CD4-positive, alpha-beta T cell (primary cell): ENCODE measurements at regions not wholly inside any gene's neighbourhood (a gene's known extent, or its start where the extent isn't known, plus 50 kb on each side); places are given as distances from the start of the nearest gene placed in this dataset.

Experiments used
- ATAC-seq: fragments of 200-7000 bp; cut with Tn5 transposase; one replicate; pipeline ENCODE4 v1.10.0; 2022; ENCODE audit warnings: mild to moderate bottlenecking; ENCODE audit not compliant: poor library complexity
- CTCF ChIA-PET: fragments of 350-600 bp; sonication (Branson Sonifier 250); formaldehyde crosslinking; loops from one replicate; lab custom pipeline; 2021; ENCODE audit warnings: antibody characterized with exemption, inconsistent platforms; lab: Charles Lee
- POLR2A ChIA-PET: fragments of 350-600 bp; sonication (Branson Sonifier 250); formaldehyde crosslinking; loops from one replicate; lab custom pipeline; 2021; ENCODE audit warnings: antibody characterized with exemption, inconsistent platforms; lab: Charles Lee
- DNase-seq, 14 experiments: peaks; one replicate each; pipeline ENCODE4 v3.0.0-alpha.2; 2013 to 2020; ENCODE audit warnings: mixed read lengths in 2 of 14
- H3K27ac ChIP-seq, 2 donors: one replicate each; pipeline versions ENCODE4 v1.5.1 to v1.7.0; 2013; ENCODE audit warnings: low read length in 2 of 2, low read depth in 1 of 2, mild to moderate bottlenecking in 1 of 2
- H3K27me3 ChIP-seq, 2 experiments: 1 replicate in 1 of 2; 2 replicates in 1 of 2; pipeline versions ENCODE4 v1.6.1 to v1.7.0; 2013; ENCODE audit warnings: low read length in 2 of 2, control low read depth in 1 of 2, mild to moderate bottlenecking in 1 of 2, moderate library complexity in 1 of 2; ENCODE audit not compliant: insufficient read depth in 2 of 2, control insufficient read depth in 1 of 2
- H3K36me3 ChIP-seq: one replicate; pipeline ENCODE4 v1.6.1; 2013; ENCODE audit warnings: low read length, control low read depth; ENCODE audit not compliant: insufficient read depth
- H3K4me1 ChIP-seq: one replicate; pipeline ENCODE4 v1.6.1; 2013; ENCODE audit warnings: low read length, control low read depth; ENCODE audit not compliant: insufficient read depth
- H3K4me3 ChIP-seq: one replicate; pipeline ENCODE4 v1.5.1; 2013; ENCODE audit warnings: mild to moderate bottlenecking, low read length, moderate library complexity
- H3K9me3 ChIP-seq, 2 experiments: 1 replicate in 1 of 2; 2 replicates in 1 of 2; pipeline versions ENCODE4 v1.6.1 to v1.7.0; 2013; ENCODE audit warnings: low read length in 2 of 2, mild to moderate bottlenecking in 2 of 2, control low read depth in 1 of 2, moderate library complexity in 1 of 2; ENCODE audit not compliant: control insufficient read depth in 1 of 2, insufficient read depth in 1 of 2
- H3K27ac Mint-ChIP-seq: one replicate; pipeline ENCODE4 v1.8.0; 2020; ENCODE audit warnings: mixed read lengths
- H3K27me3 Mint-ChIP-seq: one replicate; pipeline ENCODE4 v1.8.0; 2021; ENCODE audit warnings: mixed read lengths
- H3K36me3 Mint-ChIP-seq: one replicate; pipeline ENCODE4 v1.8.0; 2021; ENCODE audit warnings: low read depth, mixed read lengths
- H3K4me1 Mint-ChIP-seq: one replicate; pipeline ENCODE4 v1.8.0; 2021; ENCODE audit warnings: low read depth, mixed read lengths
- H3K4me3 Mint-ChIP-seq: one replicate; pipeline ENCODE4 v1.8.0; 2020; ENCODE audit warnings: mild to moderate bottlenecking, mixed read lengths
- H3K9me3 Mint-ChIP-seq: one replicate; pipeline ENCODE4 v1.8.0; 2020; ENCODE audit warnings: mixed read lengths
- intact Hi-C, 2 experiments: fragments of 100-400 bp; cut with DNase I in 1 of 2; cut with micrococcal nuclease in 1 of 2; formaldehyde crosslinking; loops; one replicate each; pipeline versions ENCODE4 v1.15.1 to v1.9.0; 2023 to 2025; cut with DNase I, micrococcal nuclease
- TF ChIP-seq, protein P1 (sequence below): fragments of 200-600 bp; IDR thresholded peaks from one replicate; pipeline ENCODE4 v1.8.0; 2022; ENCODE audit warnings: antibody characterized with exemption, mild to moderate bottlenecking

DNA sequence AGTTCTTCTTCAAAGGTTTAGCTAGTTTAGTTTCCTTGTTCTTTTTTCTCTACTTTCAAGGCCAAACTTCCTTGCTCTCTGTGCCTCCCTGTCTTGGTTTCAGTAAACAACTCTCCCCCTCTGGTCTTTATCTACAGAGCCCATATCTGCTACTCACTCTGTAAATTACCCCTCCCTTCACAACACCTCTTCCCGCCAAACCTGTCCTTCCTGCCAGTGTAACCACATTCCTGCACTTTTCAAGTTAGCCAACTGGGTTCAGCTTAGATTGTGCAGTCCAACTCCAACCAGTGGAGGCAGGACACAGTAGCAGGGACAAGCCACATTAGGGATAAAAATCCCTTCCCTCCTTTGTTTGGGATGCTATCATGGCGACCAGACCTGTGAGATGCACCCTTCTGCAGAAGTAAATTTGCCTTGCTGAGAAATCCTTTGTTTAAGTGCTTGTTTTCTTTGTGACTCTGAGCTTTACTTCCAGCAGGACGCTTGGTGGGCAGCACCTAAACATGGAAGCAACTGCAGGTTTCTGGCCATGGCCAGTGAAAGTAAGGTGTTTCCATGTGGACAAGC lies 706.0 kb downstream of the KCNJ3 start:
- no peak for ATAC-seq
- no peaks in the 10 kb centered on the region for H3K27me3 Mint-ChIP-seq
- CTCF ChIA-PET = no interaction called here
- Histone ChIP-seq H3K36me3 (no peaks in the 10 kb centered on the region), H3K9me3 (peaks cover 3 to 13% of the 10 kb centered on the region in 2 experiments), H3K4me3 (no peak overlapping the region), H3K27me3 (no peaks in the 10 kb centered on the region), H3K27ac (no peak overlapping the region), H3K4me1 (no peaks in the 10 kb centered on the region)
- TF ChIP-seq, protein P1, sequence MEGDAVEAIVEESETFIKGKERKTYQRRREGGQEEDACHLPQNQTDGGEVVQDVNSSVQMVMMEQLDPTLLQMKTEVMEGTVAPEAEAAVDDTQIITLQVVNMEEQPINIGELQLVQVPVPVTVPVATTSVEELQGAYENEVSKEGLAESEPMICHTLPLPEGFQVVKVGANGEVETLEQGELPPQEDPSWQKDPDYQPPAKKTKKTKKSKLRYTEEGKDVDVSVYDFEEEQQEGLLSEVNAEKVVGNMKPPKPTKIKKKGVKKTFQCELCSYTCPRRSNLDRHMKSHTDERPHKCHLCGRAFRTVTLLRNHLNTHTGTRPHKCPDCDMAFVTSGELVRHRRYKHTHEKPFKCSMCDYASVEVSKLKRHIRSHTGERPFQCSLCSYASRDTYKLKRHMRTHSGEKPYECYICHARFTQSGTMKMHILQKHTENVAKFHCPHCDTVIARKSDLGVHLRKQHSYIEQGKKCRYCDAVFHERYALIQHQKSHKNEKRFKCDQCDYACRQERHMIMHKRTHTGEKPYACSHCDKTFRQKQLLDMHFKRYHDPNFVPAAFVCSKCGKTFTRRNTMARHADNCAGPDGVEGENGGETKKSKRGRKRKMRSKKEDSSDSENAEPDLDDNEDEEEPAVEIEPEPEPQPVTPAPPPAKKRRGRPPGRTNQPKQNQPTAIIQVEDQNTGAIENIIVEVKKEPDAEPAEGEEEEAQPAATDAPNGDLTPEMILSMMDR = no peak
- H3K36me3 Mint-ChIP-seq = no peaks in the 10 kb centered on the region
- POLR2A ChIA-PET = no interaction called here
- peaks cover 8% of the 10 kb centered on the region for H3K9me3 Mint-ChIP-seq
- no peak overlapping the region for H3K27ac Mint-ChIP-seq
- no peak overlapping the region for H3K4me3 Mint-ChIP-seq
- H3K4me1 Mint-ChIP-seq = no peaks in the 10 kb centered on the region
- intact Hi-C loops = loop anchor here in 1 of 2 experiments (5.0 kb wide), 1 partner anchor 642 kb away; no protein-coding TSS in a partner anchor
- no peak for DNase-seq

DNA sequence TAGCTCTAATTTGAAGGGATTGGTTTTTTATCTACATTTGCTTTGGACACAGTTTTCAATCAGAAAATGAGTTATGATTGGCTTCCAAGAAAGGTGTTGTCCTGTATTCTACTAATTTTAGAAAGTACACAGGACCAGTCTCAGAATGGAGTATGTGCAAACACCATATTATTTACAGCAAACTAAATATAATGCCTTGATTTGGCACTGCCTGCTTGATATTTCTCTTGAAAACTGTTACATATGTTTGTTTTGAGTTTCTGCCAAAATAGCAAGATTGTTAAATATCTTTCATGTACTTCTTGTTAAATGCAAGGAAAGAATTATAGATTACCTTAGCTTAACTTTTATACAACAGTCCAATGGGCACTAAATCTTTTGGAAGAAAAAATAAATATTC lies 694.9 kb downstream of the KCNJ3 start:
- H3K27me3 ChIP-seq = no peaks in the 10 kb centered on the region
- no peaks in the 10 kb centered on the region for H3K9me3 ChIP-seq
- H3K4me3 ChIP-seq = no peak overlapping the region
- TF ChIP-seq, protein P1 = no peak
- intact Hi-C loops = no loop called here
- CTCF ChIA-PET = no interaction called here
- POLR2A ChIA-PET = no interaction called here
- Mint-ChIP-seq H3K36me3 (no peaks in the 10 kb centered on the region), H3K27ac (no peak overlapping the region), H3K9me3 (no peaks in the 10 kb centered on the region), H3K4me1 (no peaks in the 10 kb centered on the region), H3K4me3 (no peak overlapping the region), H3K27me3 (peaks cover 4% of the 10 kb centered on the region)
- ATAC-seq (no peak), DNase-seq (no peak)
- H3K27ac ChIP-seq = no peak overlapping the region
- H3K36me3 ChIP-seq = no peaks in the 10 kb centered on the region
- H3K4me1 ChIP-seq = no peaks in the 10 kb centered on the region

DNA sequence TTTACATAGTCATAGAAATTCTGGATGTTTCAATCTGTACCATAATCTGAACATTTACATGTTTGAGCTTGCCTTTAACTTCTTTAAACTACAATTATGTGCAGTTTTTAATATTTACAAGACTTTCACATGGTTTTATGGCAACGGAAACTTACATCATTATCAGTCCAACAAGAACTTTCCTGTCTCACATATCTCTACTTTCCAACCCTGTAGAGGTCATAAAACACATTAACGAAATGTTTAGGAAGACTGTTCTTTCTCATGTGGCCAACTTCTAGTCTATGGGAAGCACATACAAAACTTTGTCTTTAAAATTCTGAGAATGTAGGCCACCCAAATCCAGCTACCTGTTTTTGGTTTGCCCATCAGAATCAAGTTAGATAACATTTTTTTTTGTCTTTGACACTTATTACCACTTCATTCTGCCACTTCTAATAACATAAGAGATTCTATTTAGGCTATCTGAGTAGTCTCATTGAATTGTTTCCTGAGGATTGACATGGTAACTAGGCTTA lies 693.2 kb downstream of the KCNJ3 start:
- DNase-seq (no peak), ATAC-seq (no peak)
- TF ChIP-seq, protein P1 = no peak
- H3K36me3 ChIP-seq = no peaks in the 10 kb centered on the region
- H3K4me3 Mint-ChIP-seq = no peak overlapping the region
- H3K27ac Mint-ChIP-seq = no peak overlapping the region
- no peaks in the 10 kb centered on the region for H3K4me1 Mint-ChIP-seq
- no peaks in the 10 kb centered on the region for H3K9me3 ChIP-seq
- ChIA-PET POLR2A (no interaction called here), CTCF (interaction anchor here (1.6 kb wide), 1 partner anchor 9 kb away, joined by 6 read pairs; no protein-coding TSS in a partner anchor)
- H3K36me3 Mint-ChIP-seq = no peaks in the 10 kb centered on the region
- H3K4me3 ChIP-seq = no peak overlapping the region
- intact Hi-C loops = no loop called here
- no peaks in the 10 kb centered on the region for H3K27me3 ChIP-seq
- peaks cover 4% of the 10 kb centered on the region for H3K27me3 Mint-ChIP-seq
- H3K9me3 Mint-ChIP-seq = no peaks in the 10 kb centered on the region
- H3K4me1 ChIP-seq = no peaks in the 10 kb centered on the region
- no peak overlapping the region for H3K27ac ChIP-seq
